SHP77 (cell line): ENCODE measurements at regions not wholly inside any gene's neighbourhood (a gene's known extent, or its start where the extent isn't known, plus 50 kb on each side); places are given as distances from the start of the nearest gene placed in this dataset.
A peak's percentile ranks its signal among the peaks of the same experiment; 100 is the strongest.

ENCODE experiments used
- DNase-seq, 2 experiments: peaks; one replicate each; lab custom pipeline; 2025; lab: John Stamatoyannopoulos, UW

DNA sequence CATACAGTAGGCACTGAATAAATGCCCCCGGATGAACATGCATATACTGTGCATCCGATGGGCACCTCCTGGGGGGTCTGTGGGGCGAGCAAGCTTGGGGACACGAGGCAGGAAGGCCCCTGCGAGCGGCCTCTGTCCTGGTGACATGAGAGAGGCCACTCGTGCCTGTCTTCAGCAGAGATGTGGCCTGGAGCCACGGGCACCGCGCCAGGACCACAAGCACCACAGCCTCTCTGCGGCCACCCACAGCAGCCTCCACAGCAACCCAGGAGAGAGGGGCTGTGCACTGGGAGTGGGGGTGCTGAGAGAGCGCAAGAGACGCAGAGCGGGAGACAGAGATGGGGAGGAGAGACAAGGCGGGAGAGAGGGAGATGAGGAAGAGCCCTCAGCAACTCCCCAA, 118.5 kb downstream of the RFLNA start:
- DNase-seq, result no peak

GRCh38 chr12:124412646-124413015, 117.7 kb downstream of the RFLNA start:
- DNase-seq, result no peak

- no peak for DNase-seq
These were observed 117.2 kb downstream of the RFLNA start for GRCh38 chr12:124411953-124412645.

- no peak for DNase-seq
These were observed 116.5 kb downstream of the RFLNA start for GRCh38 chr12:124411281-124411878.

DNA sequence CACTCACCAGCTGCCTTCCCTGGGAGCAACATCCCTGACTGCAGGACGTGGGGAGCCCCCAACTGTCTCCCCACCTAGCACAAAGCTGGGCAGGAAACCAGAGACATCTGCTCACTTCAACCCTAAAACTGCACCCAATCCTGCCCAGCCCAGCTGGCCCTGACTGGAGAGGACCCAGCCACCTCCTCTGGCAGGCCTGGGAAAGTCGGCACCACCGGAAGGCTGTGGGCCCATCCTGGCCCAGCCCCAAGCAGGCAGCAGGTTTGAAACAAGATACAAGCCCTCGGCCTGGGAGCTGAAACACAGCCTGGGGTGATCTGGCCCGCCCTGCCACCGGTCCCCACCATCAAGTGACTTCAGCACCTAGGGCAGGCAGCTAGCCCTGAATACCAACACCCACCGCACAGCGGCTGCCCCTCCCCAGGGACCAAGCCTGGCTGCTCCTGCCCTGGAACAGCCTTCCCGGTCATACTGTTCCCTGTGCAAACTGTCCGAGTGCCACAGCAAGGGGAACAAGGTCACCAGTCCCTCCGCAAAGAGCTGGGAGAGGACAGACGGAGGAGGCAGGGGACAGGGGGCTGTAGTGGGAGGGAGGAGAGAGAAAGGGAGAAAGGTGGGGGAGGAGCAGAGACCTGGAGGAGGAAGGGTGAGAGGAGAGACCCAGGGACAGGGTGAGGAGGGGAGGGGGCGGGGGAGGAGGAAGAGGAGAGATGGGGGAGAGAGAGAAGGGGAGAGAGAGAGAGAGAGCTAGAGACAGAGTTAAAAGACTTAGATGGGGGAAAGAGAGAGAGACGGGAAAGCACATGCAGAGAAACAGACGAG, 115.7 kb downstream of the RFLNA start:
- DNase-seq, result peak in 1 of 2 experiments; percentile 9

- no peak for DNase-seq
These were observed 114.1 kb downstream of the RFLNA start for GRCh38 chr12:124408822-124409517.

DNA sequence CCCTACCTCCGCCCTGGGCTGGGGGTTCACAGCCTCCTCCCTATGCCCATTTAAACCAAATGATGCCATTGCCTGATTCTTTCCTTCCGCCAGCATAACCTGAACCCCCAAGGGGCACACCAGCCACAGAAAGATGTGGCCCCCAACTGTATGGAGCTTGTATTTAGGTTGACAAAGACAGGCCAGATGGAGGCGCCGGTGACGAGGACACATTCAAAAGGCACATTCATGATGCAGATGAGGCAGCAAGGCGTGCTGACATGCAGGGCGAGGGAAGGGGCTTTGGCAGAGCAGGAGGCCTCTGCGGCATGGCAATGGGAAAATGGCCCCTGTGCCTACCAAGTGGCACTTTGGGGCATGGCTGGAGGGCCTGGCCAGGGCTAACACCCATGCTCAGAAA, 112.2 kb downstream of the RFLNA start:
- DNase-seq, result no peak

DNA sequence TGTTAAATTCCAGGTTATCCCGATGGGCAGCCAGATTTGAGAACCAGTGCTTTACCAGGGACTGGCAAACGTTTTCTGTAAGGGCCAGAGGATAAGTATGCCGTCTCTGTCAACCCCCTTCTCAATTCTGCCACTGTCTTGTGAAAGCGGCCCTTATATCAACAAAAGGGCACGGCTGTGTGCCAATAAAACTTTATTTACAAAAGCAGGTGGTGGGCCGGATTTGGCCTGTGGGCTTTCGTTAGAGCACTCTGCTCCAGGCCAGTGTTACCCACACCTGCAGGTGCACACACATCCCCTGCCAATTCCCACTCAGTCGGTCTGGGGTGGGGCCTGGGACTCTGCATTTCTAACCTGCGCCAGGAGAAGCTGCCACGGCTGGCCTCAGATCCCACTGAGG, 111.2 kb downstream of the RFLNA start:
- DNase-seq, result peak; percentile 20 to 50

DNA sequence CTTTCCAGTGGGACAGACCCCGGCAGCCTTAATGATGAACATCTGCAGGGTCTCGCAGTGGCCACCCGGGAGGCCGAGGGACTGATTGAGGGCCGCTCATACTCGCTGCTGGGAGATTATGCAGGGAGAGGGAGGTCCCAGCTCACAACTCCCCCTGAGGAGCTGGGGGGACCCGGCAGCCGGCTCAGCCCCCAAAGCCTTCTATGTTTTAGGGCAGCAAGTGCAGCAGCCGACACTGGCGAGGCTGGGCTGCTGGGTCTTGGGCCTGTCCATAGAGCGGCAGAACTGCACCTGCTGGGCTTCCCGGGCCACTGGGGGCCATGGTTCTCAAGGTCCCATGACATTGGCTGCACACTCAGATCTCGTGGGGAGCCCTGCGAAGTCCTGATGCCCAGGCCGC, 110.7 kb downstream of the RFLNA start:
- DNase-seq, result no peak

GRCh38 chr12:124405151-124405550, 110.3 kb downstream of the RFLNA start:
- no peak for DNase-seq

DNA sequence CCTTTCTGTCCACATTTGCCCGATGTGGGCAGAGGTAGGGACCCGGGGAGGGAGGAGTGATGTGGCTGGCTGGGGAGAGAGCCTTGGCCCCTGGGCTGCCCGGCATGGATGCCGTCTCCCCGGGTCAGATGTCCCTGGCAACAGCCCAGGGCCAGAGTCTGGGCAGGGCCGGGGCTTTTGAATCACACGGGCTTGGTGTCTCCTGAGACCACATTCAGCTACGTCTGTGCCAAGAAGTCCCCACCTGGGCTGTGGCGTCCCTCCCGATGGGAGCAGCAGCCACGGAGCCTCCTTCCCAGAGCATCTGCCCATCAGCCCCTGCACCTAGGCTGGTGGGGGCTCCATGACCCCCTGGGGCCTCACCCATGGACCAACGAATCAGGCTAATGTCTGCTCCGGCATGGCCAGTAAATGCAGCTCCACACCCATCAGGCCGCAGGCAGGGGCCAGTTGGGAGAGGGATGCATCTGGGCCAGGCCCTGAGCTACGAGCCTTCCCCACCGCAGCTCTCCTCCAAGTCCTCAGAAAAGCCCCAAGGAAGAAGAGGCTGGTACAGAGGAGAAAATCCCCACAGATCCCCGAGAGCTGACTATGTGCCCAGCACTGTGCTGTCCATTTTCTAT, 109.4 kb downstream of the RFLNA start:
- no peak for DNase-seq

DNA sequence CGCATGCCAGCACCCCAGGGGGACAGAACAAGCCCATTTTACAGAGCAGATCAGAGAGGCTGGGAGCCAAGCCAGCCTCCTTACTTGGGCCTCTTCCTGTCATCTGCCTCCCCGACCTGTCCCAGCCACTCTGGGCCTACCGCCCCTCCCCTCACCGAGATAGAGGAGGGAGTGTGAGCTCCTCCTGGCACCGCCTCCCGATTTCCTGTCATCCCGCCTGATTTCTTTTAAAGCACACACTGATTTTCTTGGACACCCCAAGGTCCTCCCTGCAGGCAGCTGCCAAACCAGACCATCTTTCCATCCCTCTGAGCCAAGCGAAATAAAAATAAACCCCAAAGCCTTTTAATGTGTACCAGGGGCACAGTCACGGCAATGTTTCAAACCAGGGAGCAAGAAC, 108.4 kb downstream of the RFLNA start:
- DNase-seq, result no peak

DNA sequence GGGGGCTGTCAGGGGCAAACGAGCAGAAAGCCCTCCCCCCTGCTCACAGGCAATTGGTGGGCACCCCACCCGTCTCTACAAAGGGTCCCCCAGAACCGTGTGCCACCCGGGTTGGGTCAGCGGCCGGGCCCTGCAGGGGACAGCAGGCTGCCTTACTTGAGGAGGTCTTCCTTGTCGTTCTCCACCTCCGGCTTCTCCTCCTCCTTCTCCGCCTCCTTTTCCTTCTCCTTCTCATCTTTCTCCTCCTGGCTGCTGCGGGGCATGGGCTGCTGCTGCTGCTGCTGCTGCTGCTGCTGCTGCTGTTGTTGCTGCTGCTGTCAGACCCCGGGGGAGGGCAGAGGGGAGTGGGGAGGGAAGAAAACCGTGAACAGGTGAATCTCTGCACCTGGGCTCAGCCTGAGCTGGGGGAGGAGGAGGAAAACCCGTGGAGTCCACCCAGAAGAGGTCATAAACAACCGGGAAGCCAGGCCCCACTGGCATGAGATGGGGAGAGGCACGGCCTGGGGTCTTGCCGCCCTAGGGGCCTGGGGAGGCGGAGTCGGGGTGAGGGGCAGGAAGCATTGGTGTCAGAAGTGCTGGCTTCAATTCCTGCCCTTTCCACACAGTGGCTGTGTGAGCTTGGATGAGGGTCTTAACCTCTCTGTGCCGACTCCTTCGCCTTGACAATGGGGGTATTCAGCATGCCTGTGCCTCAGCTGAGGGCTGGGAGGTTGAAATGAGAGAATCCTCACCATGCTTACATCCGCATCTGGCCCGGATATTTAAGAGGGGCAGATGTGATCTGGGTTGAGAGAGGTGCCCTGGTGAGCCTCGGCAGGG, 107.6 kb downstream of the RFLNA start:
- DNase-seq, result no peak

DNA sequence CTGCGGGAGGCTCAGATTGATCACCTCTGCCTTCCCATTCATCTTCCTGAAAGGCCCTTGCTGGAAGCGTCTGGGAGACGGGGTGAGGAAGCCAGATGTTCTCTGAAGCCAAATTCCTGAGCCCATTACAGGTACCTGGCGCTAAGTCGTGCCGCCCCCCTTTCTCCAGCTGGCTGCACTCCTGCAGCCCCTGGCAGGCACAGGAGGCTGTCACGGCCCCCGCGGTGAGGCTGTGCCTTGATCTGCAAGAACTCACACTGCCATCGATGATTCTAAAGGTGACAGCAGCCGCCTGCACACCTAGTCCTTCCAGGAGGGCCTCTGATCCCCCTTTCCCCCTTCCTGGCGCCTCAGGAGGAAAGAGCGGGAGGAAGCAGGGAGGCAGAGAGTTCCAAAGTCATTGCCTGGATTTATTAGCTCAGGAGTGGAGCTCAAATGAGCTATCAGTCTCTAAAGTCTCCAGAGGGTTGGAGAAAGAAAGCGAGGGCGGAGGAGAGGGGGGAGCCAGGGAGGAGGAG, 106.9 kb downstream of the RFLNA start:
- DNase-seq, result no peak

GRCh38 chr12:124400124-124400523, 105.2 kb downstream of the RFLNA start:
- no peak for DNase-seq

GRCh38 chr12:124399622-124400021, 104.7 kb downstream of the RFLNA start:
- DNase-seq, result peak in 1 of 2 experiments; percentile 20

GRCh38 chr12:124398578-124399227, 103.8 kb downstream of the RFLNA start:
- DNase-seq, result no peak

DNA sequence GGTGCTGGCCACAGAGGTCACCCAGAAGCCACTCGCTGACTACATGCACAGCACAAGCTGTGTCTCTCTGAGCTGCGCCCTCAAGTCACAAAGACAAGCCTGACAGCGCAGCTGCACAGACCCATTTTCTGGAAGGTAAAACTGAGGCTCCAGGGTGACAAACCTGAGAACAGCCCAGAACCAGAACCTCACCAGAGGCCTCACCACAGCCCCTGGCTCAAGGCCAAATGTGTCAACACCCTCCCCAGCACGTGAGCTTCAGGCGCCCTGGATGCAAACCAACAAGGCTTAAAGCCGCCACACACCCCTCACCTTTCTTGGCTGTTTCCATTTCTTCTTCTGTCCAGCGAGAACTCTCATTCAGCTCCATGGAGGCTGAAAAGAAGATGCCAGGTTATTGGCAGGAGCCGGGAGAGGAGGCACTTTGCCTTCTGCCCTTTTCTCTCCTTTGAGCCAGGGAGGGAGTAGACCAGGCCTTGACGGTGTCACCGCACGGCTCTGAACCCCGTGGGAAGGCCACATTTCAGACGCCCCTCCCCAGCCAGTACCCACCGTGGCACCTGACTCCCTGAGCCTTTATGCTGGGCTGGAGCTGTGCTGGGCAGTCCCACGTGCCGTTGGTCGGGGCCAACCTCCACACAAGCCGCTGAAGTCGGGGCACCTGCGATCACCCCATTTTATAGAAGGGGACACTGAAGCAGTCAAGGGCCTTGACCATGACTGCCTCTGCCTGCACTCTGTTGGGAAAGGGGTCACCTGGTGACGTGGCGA, 103.1 kb downstream of the RFLNA start:
- DNase-seq, result peak in 1 of 2 experiments; percentile 24

- DNase-seq, result no peak
These were observed 102.4 kb downstream of the RFLNA start for GRCh38 chr12:124397399-124397679.
